OCI-LY1 (cell line): ENCODE measurements at regions not wholly inside any gene's neighbourhood (a gene's known extent, or its start where the extent isn't known, plus 50 kb on each side); places are given as distances from the start of the nearest gene placed in this dataset.

Experiments
- EZH2 ChIP-seq: fragments of 200-600 bp; sonication (generic), shearing (Covaris generic); IDR thresholded peaks from 2 replicates; pipeline ENCODE4 v1.8.0; 2017; ENCODE audit warnings: borderline replicate concordance, mixed run types, mild to moderate bottlenecking, antibody characterized with exemption, low read length, moderate library complexity, mixed read lengths
- TF ChIP-seq, protein P1 (sequence below): fragments of 200-600 bp; sonication (generic), shearing (Covaris generic); IDR thresholded peaks from 2 replicates; pipeline ENCODE4 v1.5.1; 2017; ENCODE audit warnings: mild to moderate bottlenecking, antibody characterized with exemption, low read length, moderate library complexity, mixed read lengths

- TF ChIP-seq, protein P1, sequence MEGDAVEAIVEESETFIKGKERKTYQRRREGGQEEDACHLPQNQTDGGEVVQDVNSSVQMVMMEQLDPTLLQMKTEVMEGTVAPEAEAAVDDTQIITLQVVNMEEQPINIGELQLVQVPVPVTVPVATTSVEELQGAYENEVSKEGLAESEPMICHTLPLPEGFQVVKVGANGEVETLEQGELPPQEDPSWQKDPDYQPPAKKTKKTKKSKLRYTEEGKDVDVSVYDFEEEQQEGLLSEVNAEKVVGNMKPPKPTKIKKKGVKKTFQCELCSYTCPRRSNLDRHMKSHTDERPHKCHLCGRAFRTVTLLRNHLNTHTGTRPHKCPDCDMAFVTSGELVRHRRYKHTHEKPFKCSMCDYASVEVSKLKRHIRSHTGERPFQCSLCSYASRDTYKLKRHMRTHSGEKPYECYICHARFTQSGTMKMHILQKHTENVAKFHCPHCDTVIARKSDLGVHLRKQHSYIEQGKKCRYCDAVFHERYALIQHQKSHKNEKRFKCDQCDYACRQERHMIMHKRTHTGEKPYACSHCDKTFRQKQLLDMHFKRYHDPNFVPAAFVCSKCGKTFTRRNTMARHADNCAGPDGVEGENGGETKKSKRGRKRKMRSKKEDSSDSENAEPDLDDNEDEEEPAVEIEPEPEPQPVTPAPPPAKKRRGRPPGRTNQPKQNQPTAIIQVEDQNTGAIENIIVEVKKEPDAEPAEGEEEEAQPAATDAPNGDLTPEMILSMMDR: no peak
- no peak for TF ChIP-seq EZH2
These were observed 400.9 kb downstream of the PRDM2 start for GRCh38 chr1:14100919-14101318.
